ENCODE measurements at regions not wholly inside any gene's neighbourhood (a gene's known extent, or its start where the extent isn't known, plus 50 kb on each side); places are given as distances from the start of the nearest gene placed in this dataset.

GRCh38 chr2:236674238-236674637 lies 104.6 kb downstream of the ACKR3 start:
- DNase-seq: no peak

- DNase-seq: no peak
These were observed 105.0 kb downstream of the ACKR3 start for GRCh38 chr2:236674646-236675045.

GRCh38 chr2:236675051-236675450 lies 105.4 kb downstream of the ACKR3 start:
- no peak for DNase-seq

GRCh38 chr2:236675526-236675925 lies 105.9 kb downstream of the ACKR3 start:
- DNase-seq: no peak

GRCh38 chr2:236676136-236676873 lies 106.7 kb downstream of the ACKR3 start:
- no peak for DNase-seq

GRCh38 chr2:236677368-236677767 lies 107.7 kb downstream of the ACKR3 start:
- DNase-seq: no peak

- no peak for DNase-seq
These were observed 108.8 kb downstream of the ACKR3 start for GRCh38 chr2:236678307-236678975.

- no peak for DNase-seq
These were observed 110.5 kb downstream of the ACKR3 start for GRCh38 chr2:236679884-236680860.

- no peak for DNase-seq
These were observed 113.2 kb downstream of the ACKR3 start for GRCh38 chr2:236682651-236683422.

- DNase-seq: no peak
These were observed 115.1 kb downstream of the ACKR3 start for GRCh38 chr2:236684504-236685256.

- no peak for DNase-seq
These were observed 115.7 kb downstream of the ACKR3 start for GRCh38 chr2:236685361-236685760.

- no peak for DNase-seq
These were observed 116.4 kb downstream of the ACKR3 start for GRCh38 chr2:236685979-236686520.

GRCh38 chr2:236686561-236686960 lies 116.9 kb downstream of the ACKR3 start:
- DNase-seq: no peak

- no peak for DNase-seq
These were observed 117.8 kb downstream of the ACKR3 start for GRCh38 chr2:236687296-236687965.

- no peak for DNase-seq
These were observed 118.5 kb downstream of the ACKR3 start for GRCh38 chr2:236688157-236688556.

GRCh38 chr2:236688563-236689392 lies 119.2 kb downstream of the ACKR3 start:
- no peak for DNase-seq

- DNase-seq: no peak
These were observed 119.7 kb downstream of the ACKR3 start for GRCh38 chr2:236689393-236689700.

GRCh38 chr2:236689981-236690380 lies 120.4 kb downstream of the ACKR3 start:
- no peak for DNase-seq

GRCh38 chr2:236690726-236691125 lies 121.1 kb downstream of the ACKR3 start:
- no peak for DNase-seq

GRCh38 chr2:236691799-236692167 lies 122.2 kb downstream of the ACKR3 start:
- no peak for DNase-seq

Measured in activated CD8-positive, alpha-beta memory T cell treated with anti-CD3 and anti-CD28 coated beads, Interleukin-2, amount 50 U/mL, for 4 hours (primary cell).